ENCODE measurements at regions not wholly inside any gene's neighbourhood (a gene's known extent, or its start where the extent isn't known, plus 50 kb on each side); places are given as distances from the start of the nearest gene placed in this dataset. TPM values are rescaled to one million over a fixed set of nuclear protein-coding genes. Genes with fewer than 3 reads are reported as not detected.

Small RNA genes in the stretch of these regions (small RNA-seq; reads per million reads assigned to genes)
- not detected for gene RN7SL782P

All from HT-29 (cell line).